SK-N-SH (cell line): ENCODE measurements at regions not wholly inside any gene's neighbourhood (a gene's known extent, or its start where the extent isn't known, plus 50 kb on each side); places are given as distances from the start of the nearest gene placed in this dataset.

ENCODE experiments used
- CTCF ChIA-PET: fragments of 300-600, 350-600 bp; formaldehyde crosslinking; extraction: SDS; loops from one replicate; lab custom pipeline; 2021; lab: Yijun Ruan, JAX
- POLR2A ChIA-PET: fragments of 350-600 bp; sonication (Branson Sonifier 250); formaldehyde crosslinking; extraction: SDS; loops from one replicate; lab custom pipeline; 2020; ENCODE audit warnings: antibody characterized with exemption, inconsistent platforms; lab: Yijun Ruan, JAX
- DNase-seq: peaks from one replicate; pipeline ENCODE4 v3.0.0; 2012
- H2AFZ ChIP-seq: fragments of 200-600 bp; sonication (generic); 2 replicates; pipeline ENCODE4 v1.8.1; 2016; ENCODE audit warnings: antibody characterized with exemption, mild to moderate bottlenecking, low read depth
- H3F3A ChIP-seq: fragments of 200-600 bp; sonication (generic); replicated peaks from 2 replicates; pipeline ENCODE3; 2016; ENCODE audit warnings: antibody characterized with exemption, mild to moderate bottlenecking; ENCODE audit not compliant: insufficient read depth
- H3K27ac ChIP-seq, 2 experiments: fragments of 200-500 bp in 1 of 2; fragments of 200-600 bp in 1 of 2; sonication (Bioruptor generic) in 1 of 2; sonication (generic), shearing (Covaris generic) in 1 of 2; 2 replicates each; pipeline versions ENCODE4 v1.5.1 to v1.6.1; 2014 to 2016; ENCODE audit warnings: low read depth in 2 of 2, inconsistent platforms in 1 of 2, low read length in 1 of 2, mild to moderate bottlenecking in 1 of 2, mixed read lengths in 1 of 2
- H3K27me3 ChIP-seq: fragments of 200-600 bp; sonication (generic), shearing (Covaris generic); 2 replicates; pipeline ENCODE4 v1.6.1; 2016; ENCODE audit warnings: mixed run types; ENCODE audit not compliant: insufficient read depth
- H3K36me3 ChIP-seq, 2 experiments: fragments of 200-500 bp in 1 of 2; fragments of 200-600 bp in 1 of 2; sonication (Bioruptor generic) in 1 of 2; sonication (generic) in 1 of 2; replicated peaks in 1 of 2; 2 replicates each; pipeline versions ENCODE3 to v1.5.1; 2014 to 2016; ENCODE audit warnings: low read length in 1 of 2, mild to moderate bottlenecking in 1 of 2; ENCODE audit not compliant: insufficient read depth in 2 of 2, control insufficient read depth in 1 of 2
- H3K4me1 ChIP-seq, 2 experiments: fragments of 200-500 bp in 1 of 2; fragments of 200-600 bp in 1 of 2; sonication (Bioruptor generic) in 1 of 2; sonication (generic), shearing (Covaris generic) in 1 of 2; 2 replicates each; pipeline versions ENCODE4 v1.5.1 to v1.6.1; 2014 to 2016; ENCODE audit warnings: low read depth in 1 of 2, low read length in 1 of 2, mixed run types in 1 of 2; ENCODE audit not compliant: insufficient read depth in 2 of 2, control insufficient read depth in 1 of 2
- H3K4me2 ChIP-seq: fragments of 200-600 bp; sonication (generic), shearing (Covaris generic); 2 replicates; pipeline ENCODE4 v1.6.1; 2017; ENCODE audit warnings: mixed run types
- H3K4me3 ChIP-seq, 2 experiments: fragments of 200-500 bp in 1 of 2; fragments of 200-600 bp in 1 of 2; sonication (Bioruptor generic) in 1 of 2; sonication (generic), shearing (Covaris generic) in 1 of 2; 2 replicates each; pipeline versions ENCODE4 v1.5.1 to v1.8.1; 2014 to 2016; ENCODE audit warnings: low read depth in 2 of 2, inconsistent platforms in 1 of 2, low read length in 1 of 2, mild to moderate bottlenecking in 1 of 2, mixed read lengths in 1 of 2, moderate library complexity in 1 of 2
- H3K79me2 ChIP-seq: fragments of 200-600 bp; sonication (generic); 2 replicates; pipeline ENCODE4 v1.8.1; 2017; ENCODE audit warnings: mild to moderate bottlenecking; ENCODE audit not compliant: insufficient read depth
- H3K9ac ChIP-seq: fragments of 200-600 bp; sonication (generic); 2 replicates; pipeline ENCODE4 v1.6.1; 2017; ENCODE audit warnings: mixed run types
- H3K9me2 ChIP-seq: fragments of 200-600 bp; sonication (generic); 2 replicates; pipeline ENCODE4 v1.6.1; 2017; ENCODE audit warnings: mixed run types
- H3K9me3 ChIP-seq: fragments of 200-600 bp; sonication (generic); 2 replicates; pipeline ENCODE4 v1.6.1; 2017; ENCODE audit warnings: mixed run types, mild to moderate bottlenecking, moderate library complexity
- H4K20me1 ChIP-seq: fragments of 200-600 bp; sonication (generic); 2 replicates; pipeline ENCODE4 v1.6.1; 2017; ENCODE audit warnings: mild to moderate bottlenecking, mixed run types; ENCODE audit not compliant: insufficient read depth
- CHD2 ChIP-seq: fragments of 150-350 bp; IDR thresholded peaks from 2 replicates; pipeline ENCODE4 v1.6.1; 2018; ENCODE audit warnings: low read length; ENCODE audit not compliant: partially characterized antibody
- ELF1 ChIP-seq: IDR thresholded peaks from 2 replicates; pipeline ENCODE4 v1.4.0; 2012
- EZH2phosphoT487 ChIP-seq: fragments of 200-600 bp; sonication (generic); IDR thresholded peaks from 2 replicates; pipeline ENCODE4 v1.6.1; 2017; ENCODE audit warnings: low read depth, mixed run types, mild to moderate bottlenecking, antibody characterized with exemption, moderate library complexity, borderline replicate concordance
- FOSL2 ChIP-seq: IDR thresholded peaks from 2 replicates; pipeline ENCODE4 v1.4.0; 2012; ENCODE audit warnings: low read depth, mild to moderate bottlenecking, moderate library complexity, borderline replicate concordance
- FOXJ3 ChIP-seq: sonication (generic); formaldehyde crosslinking; IDR thresholded peaks from 2 replicates; pipeline ENCODE4 v1.5.1; 2020; ENCODE audit warnings: mild to moderate bottlenecking, missing genetic modification reagents
- NFIC ChIP-seq: IDR thresholded peaks from 2 replicates; pipeline ENCODE4 v1.4.0; 2012; ENCODE audit warnings: borderline replicate concordance
- NRF1 ChIP-seq: IDR thresholded peaks from 2 replicates; pipeline ENCODE4 v1.6.1; 2012; ENCODE audit warnings: low read depth, mild to moderate bottlenecking, low read length
- POLR2AphosphoS5 ChIP-seq: IDR thresholded peaks from 2 replicates; pipeline ENCODE4 v1.6.1; 2012; ENCODE audit warnings: low read depth, low read length
- RCOR1 ChIP-seq: fragments of 150-350 bp; IDR thresholded peaks from 2 replicates; pipeline ENCODE4 v1.6.1; 2017; ENCODE audit warnings: antibody characterized with exemption, low read length
- SIN3A ChIP-seq: IDR thresholded peaks from 2 replicates; pipeline ENCODE4 v1.6.1; 2012; ENCODE audit warnings: low read depth, mild to moderate bottlenecking, low read length, moderate library complexity, borderline replicate concordance
- TAF1 ChIP-seq: IDR thresholded peaks from 2 replicates; pipeline ENCODE4 v1.6.1; 2012; ENCODE audit warnings: low read depth, mild to moderate bottlenecking, low read length, moderate library complexity, borderline replicate concordance
- TEAD4 ChIP-seq: IDR thresholded peaks from 2 replicates; pipeline ENCODE4 v1.4.0; 2012; ENCODE audit warnings: mild to moderate bottlenecking, borderline replicate concordance; ENCODE audit not compliant: insufficient read depth
- USF2 ChIP-seq: fragments of 150-350 bp; IDR thresholded peaks from 2 replicates; pipeline ENCODE4 v1.6.1; 2017; ENCODE audit warnings: antibody characterized with exemption, low read length, low read depth, borderline replicate concordance
- WGBS: methylation state at CpG from one replicate; pipeline ENCODE4 v1.1.6; 2017; ENCODE audit warnings: low lambda C conversion rate; 5-methylcytosine and 5-hydroxymethylcytosine counted together
- TF ChIP-seq, protein P1 (sequence below): IDR thresholded peaks from 2 replicates; pipeline ENCODE4; 2012
- TF ChIP-seq, protein P2 (sequence below): IDR thresholded peaks from 2 replicates; pipeline ENCODE4 v1.6.1; 2012; ENCODE audit warnings: mild to moderate bottlenecking, low read depth, low read length, moderate library complexity
- TF ChIP-seq, protein P3 (sequence below): IDR thresholded peaks from 2 replicates; pipeline ENCODE4 v1.4.0; 2012; ENCODE audit warnings: low read depth, borderline replicate concordance
- TF ChIP-seq, protein P4 (sequence below): fragments of 200-600 bp; sonication (generic); IDR thresholded peaks from 2 replicates; pipeline ENCODE4 v1.6.1; 2017; ENCODE audit warnings: antibody characterized with exemption, mild to moderate bottlenecking, moderate library complexity
- TF ChIP-seq, protein P5 (sequence below): IDR thresholded peaks from 2 replicates; pipeline ENCODE4 v1.4.0; 2012; ENCODE audit warnings: low read depth
- TF ChIP-seq, protein P6 (sequence below): IDR thresholded peaks from 2 replicates; pipeline ENCODE4 v1.4.0; 2012; ENCODE audit warnings: low read depth, borderline replicate concordance

DNA sequence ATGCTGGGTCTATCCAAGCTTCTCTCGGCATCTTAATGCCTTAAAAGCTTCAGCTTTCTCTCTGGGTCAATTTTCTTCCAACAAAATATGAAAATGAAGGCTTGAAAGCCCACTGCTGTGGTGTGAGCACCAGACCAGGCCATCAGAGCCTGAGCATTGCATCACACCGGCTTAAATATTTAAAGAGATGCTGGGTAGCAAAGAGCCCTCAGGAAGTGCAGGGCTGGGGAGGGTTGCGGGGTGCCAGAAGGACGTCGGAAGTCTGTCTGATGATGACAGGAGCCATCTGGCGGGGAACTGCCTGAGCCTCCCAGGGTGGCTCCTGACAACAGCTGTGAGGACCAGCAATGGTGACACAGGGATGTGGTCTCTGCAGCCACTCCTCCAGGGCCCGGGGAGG, 185.5 kb downstream of the OLFM1 start:
- Histone ChIP-seq H3K27me3 (no peaks in the 10 kb centered on the region), H3F3A (no peaks in the 10 kb centered on the region), H2AFZ (no peak overlapping the region), H3K36me3 (no peaks in the 10 kb centered on the region), H3K4me3 (no peak overlapping the region), H3K9me2 (no peaks in the 10 kb centered on the region), H3K9ac (no peak overlapping the region), H3K79me2 (no peaks in the 10 kb centered on the region), H3K4me1 (peaks cover 0 to 14% of the 10 kb centered on the region in 2 experiments; a peak in 1 of 4 replicates), H3K4me2 (no peak overlapping the region)
- 49% methylated on average over 5 of the region's 7 CpGs for WGBS
- DNase-seq: no peak
- POLR2A ChIA-PET: no interaction called here
- CTCF ChIA-PET: interaction anchor here (1.4 kb wide), 1 partner anchor 139 kb away, joined by 4 read pairs; no protein-coding TSS in a partner anchor
- TF ChIP-seq, protein P1, sequence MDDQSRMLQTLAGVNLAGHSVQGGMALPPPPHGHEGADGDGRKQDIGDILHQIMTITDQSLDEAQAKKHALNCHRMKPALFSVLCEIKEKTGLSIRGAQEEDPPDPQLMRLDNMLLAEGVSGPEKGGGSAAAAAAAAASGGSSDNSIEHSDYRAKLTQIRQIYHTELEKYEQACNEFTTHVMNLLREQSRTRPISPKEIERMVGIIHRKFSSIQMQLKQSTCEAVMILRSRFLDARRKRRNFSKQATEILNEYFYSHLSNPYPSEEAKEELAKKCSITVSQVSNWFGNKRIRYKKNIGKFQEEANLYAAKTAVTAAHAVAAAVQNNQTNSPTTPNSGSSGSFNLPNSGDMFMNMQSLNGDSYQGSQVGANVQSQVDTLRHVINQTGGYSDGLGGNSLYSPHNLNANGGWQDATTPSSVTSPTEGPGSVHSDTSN: no peak
- TF ChIP-seq ELF1 (no peak), USF2 (no peak), SIN3A (no peak), TAF1 (no peak), FOXJ3 (CRISPR knock-in tag) (no peak), EZH2phosphoT487 (no peak), RCOR1 (no peak), CHD2 (no peak), NFIC (no peak), NRF1 (no peak), TEAD4 (no peak), FOSL2 (no peak), POLR2AphosphoS5 (no peak)
- TF ChIP-seq, protein P2, sequence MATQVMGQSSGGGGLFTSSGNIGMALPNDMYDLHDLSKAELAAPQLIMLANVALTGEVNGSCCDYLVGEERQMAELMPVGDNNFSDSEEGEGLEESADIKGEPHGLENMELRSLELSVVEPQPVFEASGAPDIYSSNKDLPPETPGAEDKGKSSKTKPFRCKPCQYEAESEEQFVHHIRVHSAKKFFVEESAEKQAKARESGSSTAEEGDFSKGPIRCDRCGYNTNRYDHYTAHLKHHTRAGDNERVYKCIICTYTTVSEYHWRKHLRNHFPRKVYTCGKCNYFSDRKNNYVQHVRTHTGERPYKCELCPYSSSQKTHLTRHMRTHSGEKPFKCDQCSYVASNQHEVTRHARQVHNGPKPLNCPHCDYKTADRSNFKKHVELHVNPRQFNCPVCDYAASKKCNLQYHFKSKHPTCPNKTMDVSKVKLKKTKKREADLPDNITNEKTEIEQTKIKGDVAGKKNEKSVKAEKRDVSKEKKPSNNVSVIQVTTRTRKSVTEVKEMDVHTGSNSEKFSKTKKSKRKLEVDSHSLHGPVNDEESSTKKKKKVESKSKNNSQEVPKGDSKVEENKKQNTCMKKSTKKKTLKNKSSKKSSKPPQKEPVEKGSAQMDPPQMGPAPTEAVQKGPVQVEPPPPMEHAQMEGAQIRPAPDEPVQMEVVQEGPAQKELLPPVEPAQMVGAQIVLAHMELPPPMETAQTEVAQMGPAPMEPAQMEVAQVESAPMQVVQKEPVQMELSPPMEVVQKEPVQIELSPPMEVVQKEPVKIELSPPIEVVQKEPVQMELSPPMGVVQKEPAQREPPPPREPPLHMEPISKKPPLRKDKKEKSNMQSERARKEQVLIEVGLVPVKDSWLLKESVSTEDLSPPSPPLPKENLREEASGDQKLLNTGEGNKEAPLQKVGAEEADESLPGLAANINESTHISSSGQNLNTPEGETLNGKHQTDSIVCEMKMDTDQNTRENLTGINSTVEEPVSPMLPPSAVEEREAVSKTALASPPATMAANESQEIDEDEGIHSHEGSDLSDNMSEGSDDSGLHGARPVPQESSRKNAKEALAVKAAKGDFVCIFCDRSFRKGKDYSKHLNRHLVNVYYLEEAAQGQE: no peak
- TF ChIP-seq, protein P3, sequence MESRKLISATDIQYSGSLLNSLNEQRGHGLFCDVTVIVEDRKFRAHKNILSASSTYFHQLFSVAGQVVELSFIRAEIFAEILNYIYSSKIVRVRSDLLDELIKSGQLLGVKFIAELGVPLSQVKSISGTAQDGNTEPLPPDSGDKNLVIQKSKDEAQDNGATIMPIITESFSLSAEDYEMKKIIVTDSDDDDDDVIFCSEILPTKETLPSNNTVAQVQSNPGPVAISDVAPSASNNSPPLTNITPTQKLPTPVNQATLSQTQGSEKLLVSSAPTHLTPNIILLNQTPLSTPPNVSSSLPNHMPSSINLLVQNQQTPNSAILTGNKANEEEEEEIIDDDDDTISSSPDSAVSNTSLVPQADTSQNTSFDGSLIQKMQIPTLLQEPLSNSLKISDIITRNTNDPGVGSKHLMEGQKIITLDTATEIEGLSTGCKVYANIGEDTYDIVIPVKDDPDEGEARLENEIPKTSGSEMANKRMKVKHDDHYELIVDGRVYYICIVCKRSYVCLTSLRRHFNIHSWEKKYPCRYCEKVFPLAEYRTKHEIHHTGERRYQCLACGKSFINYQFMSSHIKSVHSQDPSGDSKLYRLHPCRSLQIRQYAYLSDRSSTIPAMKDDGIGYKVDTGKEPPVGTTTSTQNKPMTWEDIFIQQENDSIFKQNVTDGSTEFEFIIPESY: no peak
- TF ChIP-seq, protein P4, sequence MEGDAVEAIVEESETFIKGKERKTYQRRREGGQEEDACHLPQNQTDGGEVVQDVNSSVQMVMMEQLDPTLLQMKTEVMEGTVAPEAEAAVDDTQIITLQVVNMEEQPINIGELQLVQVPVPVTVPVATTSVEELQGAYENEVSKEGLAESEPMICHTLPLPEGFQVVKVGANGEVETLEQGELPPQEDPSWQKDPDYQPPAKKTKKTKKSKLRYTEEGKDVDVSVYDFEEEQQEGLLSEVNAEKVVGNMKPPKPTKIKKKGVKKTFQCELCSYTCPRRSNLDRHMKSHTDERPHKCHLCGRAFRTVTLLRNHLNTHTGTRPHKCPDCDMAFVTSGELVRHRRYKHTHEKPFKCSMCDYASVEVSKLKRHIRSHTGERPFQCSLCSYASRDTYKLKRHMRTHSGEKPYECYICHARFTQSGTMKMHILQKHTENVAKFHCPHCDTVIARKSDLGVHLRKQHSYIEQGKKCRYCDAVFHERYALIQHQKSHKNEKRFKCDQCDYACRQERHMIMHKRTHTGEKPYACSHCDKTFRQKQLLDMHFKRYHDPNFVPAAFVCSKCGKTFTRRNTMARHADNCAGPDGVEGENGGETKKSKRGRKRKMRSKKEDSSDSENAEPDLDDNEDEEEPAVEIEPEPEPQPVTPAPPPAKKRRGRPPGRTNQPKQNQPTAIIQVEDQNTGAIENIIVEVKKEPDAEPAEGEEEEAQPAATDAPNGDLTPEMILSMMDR: no peak
- TF ChIP-seq, protein P5, sequence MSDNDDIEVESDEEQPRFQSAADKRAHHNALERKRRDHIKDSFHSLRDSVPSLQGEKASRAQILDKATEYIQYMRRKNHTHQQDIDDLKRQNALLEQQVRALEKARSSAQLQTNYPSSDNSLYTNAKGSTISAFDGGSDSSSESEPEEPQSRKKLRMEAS: no peak
- TF ChIP-seq, protein P6, sequence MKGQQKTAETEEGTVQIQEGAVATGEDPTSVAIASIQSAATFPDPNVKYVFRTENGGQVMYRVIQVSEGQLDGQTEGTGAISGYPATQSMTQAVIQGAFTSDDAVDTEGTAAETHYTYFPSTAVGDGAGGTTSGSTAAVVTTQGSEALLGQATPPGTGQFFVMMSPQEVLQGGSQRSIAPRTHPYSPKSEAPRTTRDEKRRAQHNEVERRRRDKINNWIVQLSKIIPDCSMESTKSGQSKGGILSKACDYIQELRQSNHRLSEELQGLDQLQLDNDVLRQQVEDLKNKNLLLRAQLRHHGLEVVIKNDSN: no peak
- TF ChIP-seq, all 33 proteins: peak for 0
- H4K20me1 ChIP-seq: no peaks in the 10 kb centered on the region
- H3K27ac ChIP-seq: no peak overlapping the region
- no peaks in the 10 kb centered on the region for H3K9me3 ChIP-seq
